BJ (cell line): ENCODE measurements at regions not wholly inside any gene's neighbourhood (a gene's known extent, or its start where the extent isn't known, plus 50 kb on each side); places are given as distances from the start of the nearest gene placed in this dataset.

Source experiments
- CTCF ChIA-PET: fragments of 350-600 bp; formaldehyde crosslinking; extraction: SDS; loops from one replicate; lab custom pipeline; 2021; ENCODE audit warnings: antibody characterized with exemption, inconsistent platforms; lab: Yijun Ruan, JAX
- POLR2A ChIA-PET: fragments of 300-600 bp; sonication (Branson Sonifier 250); formaldehyde crosslinking; extraction: SDS; loops from one replicate; lab custom pipeline; 2021; ENCODE audit warnings: antibody characterized with exemption; lab: Charles Lee
- DNase-seq: peaks from one replicate; pipeline ENCODE4 v3.0.0-alpha.2; 2011; ENCODE audit warnings: low read depth
- H3K27me3 ChIP-seq: 2 replicates; pipeline ENCODE4 v1.6.0; 2011; ENCODE audit warnings: low read length; ENCODE audit not compliant: control insufficient read depth, insufficient read depth
- H3K36me3 ChIP-seq: 2 replicates; pipeline ENCODE4 v1.5.1; 2011; ENCODE audit warnings: low read length; ENCODE audit not compliant: control insufficient read depth, insufficient read depth
- H3K4me3 ChIP-seq: 2 replicates; pipeline ENCODE4 v1.5.1; 2011; ENCODE audit warnings: low read depth, mild to moderate bottlenecking, control low read depth, low read length
- CTCF ChIP-seq: IDR thresholded peaks from 2 replicates; pipeline ENCODE4 v1.5.1; 2011; ENCODE audit warnings: low read depth, mild to moderate bottlenecking, control low read depth, inconsistent platforms, low read length, moderate library complexity; ENCODE audit not compliant: insufficient read depth

GRCh38 chr7:41220266-41220665, 482.6 kb downstream of the INHBA start:
- Histone ChIP-seq H3K4me3 (no peak overlapping the region), H3K27me3 (no peaks in the 10 kb centered on the region), H3K36me3 (no peaks in the 10 kb centered on the region)
- ChIA-PET CTCF (interaction anchor here (1.1 to 1.3 kb wide), 2 partner anchors 13 to 19 kb away, joined by 3 to 7 read pairs; no protein-coding TSS in a partner anchor), POLR2A (no interaction called here)
- no peak for DNase-seq
- TF ChIP-seq CTCF, result no peak

- no peak for DNase-seq
- no peak overlapping the region for H3K4me3 ChIP-seq
- no peaks in the 10 kb centered on the region for H3K27me3 ChIP-seq
- no peaks in the 10 kb centered on the region for H3K36me3 ChIP-seq
- ChIA-PET POLR2A (no interaction called here), CTCF (no interaction called here)
- TF ChIP-seq CTCF, result no peak
These were observed 483.6 kb downstream of the INHBA start for GRCh38 chr7:41219276-41219675.

- ChIA-PET POLR2A (no interaction called here), CTCF (no interaction called here)
- Histone ChIP-seq H3K36me3 (no peaks in the 10 kb centered on the region), H3K27me3 (no peaks in the 10 kb centered on the region), H3K4me3 (no peak overlapping the region)
- no peak for DNase-seq
- TF ChIP-seq CTCF, result no peak
These were observed 485.6 kb downstream of the INHBA start for GRCh38 chr7:41217306-41217705.

- ChIA-PET POLR2A (no interaction called here), CTCF (no interaction called here)
- H3K36me3 ChIP-seq, result no peaks in the 10 kb centered on the region
- H3K4me3 ChIP-seq, result no peak overlapping the region
- no peak for TF ChIP-seq CTCF
- DNase-seq, result no peak
- no peaks in the 10 kb centered on the region; the same call in 1 of the 2 replicates for H3K27me3 ChIP-seq
These were observed 495.7 kb downstream of the INHBA start for GRCh38 chr7:41207141-41207540.

- no peak for TF ChIP-seq CTCF
- Histone ChIP-seq H3K36me3 (no peaks in the 10 kb centered on the region), H3K27me3 (no peaks in the 10 kb centered on the region; the same call in 1 of the 2 replicates), H3K4me3 (no peak overlapping the region)
- no peak for DNase-seq
- CTCF ChIA-PET, result no interaction called here
- POLR2A ChIA-PET, result no interaction called here
These were observed 496.6 kb downstream of the INHBA start for GRCh38 chr7:41206267-41206666.
